T1000 (cell line): ENCODE measurements at regions not wholly inside any gene's neighbourhood (a gene's known extent, or its start where the extent isn't known, plus 50 kb on each side); places are given as distances from the start of the nearest gene placed in this dataset.
"Not testable (repeated sequence)": the region's sequence is repeated elsewhere in the genome, so short reads cannot be mapped to it uniquely, and the experiment has no call there.

Experiments used
- DNase-seq: peaks from one replicate; lab custom pipeline; 2025; ENCODE audit warnings: mixed read lengths; lab: John Stamatoyannopoulos, UW

DNA sequence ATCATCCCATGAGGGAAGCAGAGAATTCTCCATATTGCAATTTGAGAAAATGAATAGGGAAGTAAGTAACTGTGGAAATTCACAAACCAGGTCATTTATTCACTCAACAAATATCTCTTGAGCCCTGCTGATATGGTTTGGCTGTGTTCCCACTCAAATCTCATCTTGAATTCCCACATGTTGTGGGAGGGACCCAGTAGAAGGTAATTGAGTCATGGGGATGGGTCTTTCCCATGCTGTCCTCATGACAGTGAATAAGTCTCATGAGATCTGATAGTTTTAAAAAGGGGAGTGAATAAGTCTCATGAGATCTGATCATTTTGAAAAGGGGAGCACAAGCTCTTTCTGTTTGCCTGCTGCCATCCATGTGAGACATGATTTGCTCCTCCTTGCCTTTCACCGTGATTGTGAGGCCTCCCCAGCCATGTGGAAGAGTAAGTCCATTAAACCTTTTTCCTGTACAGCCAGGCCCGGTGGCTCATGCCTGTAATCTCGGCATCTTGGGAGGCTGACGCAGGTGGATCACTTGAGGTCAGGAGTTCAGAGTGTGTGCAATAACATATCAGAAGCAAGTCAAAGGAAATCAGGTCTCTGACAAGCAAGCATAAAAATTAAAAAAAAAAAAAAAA is 193.2 kb downstream of the NDUFA10 start:
- no peak for DNase-seq

DNA sequence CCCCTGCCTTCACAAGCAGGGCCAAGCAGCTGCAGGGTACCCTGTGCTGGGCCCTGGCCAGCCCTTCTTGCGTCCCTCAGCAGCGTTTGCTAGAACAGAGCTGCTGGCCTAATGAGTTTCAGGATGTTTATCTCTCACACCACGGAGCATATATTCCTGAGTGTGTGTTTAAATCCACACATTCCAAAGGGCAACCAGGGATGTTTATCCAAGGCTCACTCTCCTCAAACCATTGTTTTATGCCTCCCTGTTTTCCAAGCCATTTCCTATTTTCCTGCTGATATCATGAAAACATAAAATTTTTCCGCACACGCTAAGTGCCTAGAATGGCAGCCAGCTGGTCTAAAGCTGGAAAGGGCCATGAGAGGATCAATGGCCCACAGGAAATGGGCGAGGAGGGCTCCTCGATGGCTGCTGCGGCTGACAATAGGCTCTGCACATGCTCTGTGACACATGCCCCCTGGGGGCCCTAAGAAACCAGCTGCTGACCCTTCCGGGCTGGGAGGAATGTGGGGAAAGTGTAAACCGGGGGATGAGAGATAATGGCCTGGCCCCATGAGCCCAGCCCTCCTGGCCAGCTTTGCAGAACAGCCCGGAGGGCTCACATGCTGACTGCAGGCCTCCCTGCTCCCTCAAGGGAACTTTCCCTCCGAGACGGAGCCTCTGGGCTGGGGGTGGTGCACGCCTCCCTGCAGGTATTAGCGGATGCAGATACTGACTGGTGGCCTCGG is 194.0 kb downstream of the NDUFA10 start:
- no peak for DNase-seq

GRCh38 chr2:239830121-239831000 is 194.8 kb downstream of the NDUFA10 start:
- no peak for DNase-seq

DNA sequence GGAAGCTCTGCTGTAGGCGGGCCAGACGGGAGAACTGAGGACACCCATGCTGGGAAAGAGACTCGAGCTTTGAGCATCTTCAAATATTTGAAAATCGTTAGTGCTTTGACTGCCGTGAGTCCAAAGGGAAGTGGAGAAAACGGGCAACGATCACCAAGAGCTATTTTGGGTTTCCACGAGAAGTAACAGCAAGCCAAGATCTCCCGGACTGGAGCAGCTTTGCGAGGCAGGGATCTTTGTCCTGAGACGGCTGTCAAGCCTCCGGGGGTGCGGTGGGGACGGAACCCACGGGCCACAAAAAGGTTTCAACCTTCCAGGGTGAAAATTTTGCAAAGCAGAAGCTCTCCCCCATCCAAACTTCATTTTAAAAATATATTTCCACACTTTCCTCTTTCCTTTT is 195.8 kb downstream of the NDUFA10 start:
- no peak for DNase-seq

DNA sequence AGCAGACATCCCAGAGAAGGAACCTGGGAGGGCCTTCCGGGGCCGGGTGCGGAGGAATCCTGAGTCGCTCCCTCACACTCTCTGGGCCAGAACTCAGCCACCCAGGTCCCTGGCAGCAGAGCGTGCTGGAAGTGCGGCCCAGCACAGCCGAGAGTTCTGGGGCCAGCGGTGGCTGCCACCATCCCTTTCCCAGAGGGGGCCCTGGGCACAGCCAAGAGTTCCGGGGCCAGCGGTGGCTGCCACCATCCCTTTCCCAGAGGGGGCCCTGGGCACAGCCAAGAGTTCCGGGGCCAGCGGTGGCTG is 196.2 kb downstream of the NDUFA10 start:
- DNase-seq, result not testable (repeated sequence)

- no peak for DNase-seq
These were observed 196.8 kb downstream of the NDUFA10 start for GRCh38 chr2:239828192-239828972.

DNA sequence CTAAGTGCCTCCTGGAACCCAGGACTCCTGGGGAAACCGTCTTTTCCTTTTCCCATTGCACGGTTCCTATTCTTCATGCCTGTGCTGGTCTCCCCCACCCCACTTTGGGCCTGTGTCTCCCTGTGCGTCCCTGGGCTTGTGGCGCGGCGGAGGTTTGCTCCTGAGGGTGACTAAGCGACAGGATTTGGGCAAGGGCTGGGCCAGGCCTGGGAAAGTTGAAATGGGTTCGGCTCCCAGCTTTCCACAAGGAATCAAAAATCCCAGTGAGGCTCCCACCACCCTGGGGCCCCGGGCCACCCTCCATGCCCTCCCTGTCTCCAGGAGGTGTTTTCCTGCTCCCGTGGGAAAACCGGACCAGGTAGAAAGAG is 197.6 kb downstream of the NDUFA10 start:
- no peak for DNase-seq

GRCh38 chr2:239826786-239827522 is 198.2 kb downstream of the NDUFA10 start:
- DNase-seq, result no peak

DNA sequence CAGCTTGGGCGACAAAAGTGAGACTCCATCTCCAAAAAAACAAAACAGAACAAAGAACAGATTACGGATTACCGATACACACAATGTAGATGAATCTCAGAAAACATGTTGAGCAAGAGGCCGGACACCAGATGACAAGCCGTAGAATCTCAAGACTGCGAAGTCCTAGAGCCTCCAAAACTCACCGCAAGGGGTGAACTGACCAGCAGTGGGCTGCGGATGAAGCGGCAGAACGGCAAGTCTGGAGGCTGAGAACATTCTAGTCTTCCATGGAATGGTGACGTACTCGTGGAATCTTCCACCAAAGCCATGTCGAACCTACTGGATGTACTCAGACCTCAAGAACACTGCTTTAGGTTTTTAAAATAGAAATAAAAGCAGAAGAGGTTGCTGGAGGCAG is 198.8 kb downstream of the NDUFA10 start:
- DNase-seq, result no peak

DNA sequence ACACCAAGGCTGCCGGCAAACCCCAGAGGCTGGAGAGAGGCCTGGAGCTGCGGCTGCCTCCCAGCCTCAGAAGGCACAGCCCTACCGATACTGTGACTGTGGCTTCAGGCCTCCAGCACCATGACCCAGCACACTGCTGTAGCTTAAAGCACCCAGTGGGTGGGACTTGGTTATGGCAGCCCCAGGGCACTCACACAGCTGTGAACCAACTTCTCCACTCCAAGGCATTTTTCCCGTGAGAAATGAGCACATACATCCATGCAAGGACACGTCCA is 199.5 kb downstream of the NDUFA10 start:
- no peak for DNase-seq

- no peak for DNase-seq
These were observed 200.1 kb downstream of the NDUFA10 start for GRCh38 chr2:239824866-239825704.

DNA sequence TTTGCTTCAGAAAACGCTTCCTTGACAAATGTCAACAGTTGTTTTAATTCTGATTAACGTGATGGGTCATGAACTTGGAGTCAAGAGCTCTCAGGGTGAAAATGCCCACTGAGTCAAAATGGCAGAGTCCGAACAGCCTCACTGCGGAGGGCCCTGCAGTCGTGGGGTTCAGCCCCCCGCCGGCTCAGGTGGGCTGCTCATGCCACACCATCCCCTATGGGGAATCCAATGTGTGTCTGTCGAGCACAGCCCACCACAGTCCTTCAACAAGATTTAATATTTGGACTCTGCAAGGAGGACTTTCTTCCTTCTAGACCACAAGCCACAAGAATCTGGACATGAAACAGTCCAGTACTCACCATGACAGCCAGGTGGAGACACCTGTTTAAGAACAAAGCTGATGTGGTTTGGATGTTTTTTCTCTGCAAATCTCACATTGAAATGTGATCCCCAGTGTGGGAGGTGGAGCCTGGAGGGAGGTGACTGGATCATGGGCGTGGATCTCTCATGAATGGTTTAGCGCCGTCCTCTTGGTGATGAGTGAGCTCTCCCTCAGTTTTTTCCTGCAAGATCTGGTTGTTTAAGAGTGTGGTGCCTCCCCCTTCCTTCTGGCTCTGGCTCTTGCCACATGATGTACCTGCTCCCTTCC is 201.0 kb downstream of the NDUFA10 start:
- no peak for DNase-seq

DNA sequence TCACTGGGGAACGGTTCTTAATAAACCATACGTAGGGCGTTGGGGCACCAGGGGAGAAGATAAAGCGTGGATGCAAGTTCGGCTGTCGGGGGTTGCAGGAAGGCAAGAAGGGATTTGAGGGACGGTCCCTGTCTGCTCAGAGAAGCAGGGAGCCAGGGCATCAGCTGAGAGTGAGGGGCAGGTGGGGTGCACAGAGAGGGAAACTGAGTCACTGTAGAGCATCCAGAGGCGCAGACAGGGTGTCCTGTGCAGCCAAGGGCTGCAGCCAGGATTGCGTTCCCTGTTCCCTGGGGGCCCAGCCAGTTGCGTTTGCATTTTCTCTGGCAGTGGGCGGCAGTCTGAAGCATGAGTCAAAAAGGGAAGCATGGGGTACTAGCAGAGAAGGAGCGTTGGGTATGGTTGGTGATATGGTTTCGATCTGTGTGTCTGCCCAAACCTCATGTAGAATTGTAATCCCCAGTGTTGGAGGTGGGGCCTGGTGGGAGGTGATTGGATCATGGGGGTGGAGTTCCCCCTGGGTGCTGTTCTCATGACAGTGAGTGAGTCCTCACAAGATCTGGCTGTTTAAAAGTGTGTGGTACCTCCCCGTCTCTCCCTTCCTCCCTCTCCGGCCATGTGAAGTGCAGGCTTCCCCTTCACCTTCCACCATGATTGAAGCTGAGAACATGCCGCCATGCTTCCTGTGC is 202.9 kb downstream of the NDUFA10 start:
- DNase-seq, result no peak

GRCh38 chr2:239821694-239822075 is 203.5 kb downstream of the NDUFA10 start:
- DNase-seq, result no peak

- no peak for DNase-seq
These were observed 204.1 kb downstream of the NDUFA10 start for GRCh38 chr2:239820836-239821693.

DNA sequence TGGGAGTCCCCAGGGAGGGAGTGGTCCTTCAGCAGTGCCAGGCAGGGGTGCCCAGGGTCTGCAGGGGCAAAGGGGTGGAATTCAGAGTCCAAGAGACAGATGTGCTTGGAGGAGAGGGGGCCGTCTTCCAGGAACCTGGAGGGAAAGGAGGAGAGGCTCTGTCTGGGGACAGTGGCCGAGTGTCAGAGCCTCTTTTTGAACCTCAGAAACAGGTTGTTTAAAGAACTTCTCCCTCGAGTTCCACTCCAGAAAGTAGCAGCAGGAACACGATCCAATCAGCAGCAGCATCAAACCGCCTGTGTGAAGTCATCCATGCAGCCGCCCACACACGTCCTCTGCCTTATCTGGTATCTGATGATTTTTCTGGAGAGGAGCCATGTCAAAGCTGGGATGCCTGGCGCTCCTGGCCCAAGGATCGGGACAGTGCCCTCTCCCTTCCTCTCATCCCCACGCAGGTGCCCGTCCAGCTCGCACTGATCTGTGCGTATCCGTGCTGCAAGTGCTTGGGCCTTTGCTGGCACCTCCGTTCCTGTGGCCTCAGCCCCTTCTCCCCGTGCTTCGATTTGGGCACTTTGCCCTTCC is 205.1 kb downstream of the NDUFA10 start:
- DNase-seq, result no peak

DNA sequence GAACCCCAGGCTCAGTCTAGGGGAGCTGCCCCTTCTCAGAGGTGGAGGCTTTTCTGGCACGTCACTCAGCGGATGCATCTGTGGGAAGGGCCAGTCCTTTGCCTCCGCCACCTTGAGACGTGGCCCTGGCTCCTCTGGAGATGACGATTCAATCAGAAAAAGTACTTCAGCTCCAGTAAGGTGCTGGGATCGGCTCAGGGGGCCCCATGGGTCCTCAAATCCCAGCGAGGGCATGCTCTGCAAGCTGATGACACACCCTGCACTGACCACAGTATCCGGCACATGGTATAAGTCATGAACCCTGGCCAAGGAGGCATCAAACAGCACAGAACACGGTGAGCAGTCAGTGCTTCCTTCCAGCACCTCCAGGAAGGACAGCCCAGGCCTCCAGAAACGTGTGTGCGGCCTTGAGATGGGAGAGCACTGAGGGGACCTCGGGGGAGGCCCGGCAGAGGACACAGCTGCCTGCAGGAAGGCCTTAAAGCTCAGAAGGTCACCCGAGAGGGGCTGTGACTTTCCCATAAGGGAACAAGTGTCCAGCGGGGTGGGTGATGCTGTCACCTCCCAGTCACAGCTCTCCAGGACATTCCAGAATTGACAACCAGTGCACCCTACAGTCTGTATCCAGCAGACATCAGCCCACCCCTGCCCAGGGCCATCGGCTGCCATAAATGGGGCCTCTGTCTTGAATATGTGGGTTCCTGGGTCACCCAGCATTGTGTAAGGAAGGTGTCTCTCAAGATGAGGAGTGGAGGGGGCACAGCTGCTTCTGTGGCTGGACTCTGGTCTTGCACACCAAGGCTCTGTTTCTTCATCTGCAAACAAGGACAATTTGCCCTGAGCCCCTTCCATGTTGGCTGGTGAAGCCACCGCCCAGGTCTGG is 205.8 kb downstream of the NDUFA10 start:
- no peak for DNase-seq
